Neural cell (in vitro differentiated cells): ENCODE measurements at regions not wholly inside any gene's neighbourhood (a gene's known extent, or its start where the extent isn't known, plus 50 kb on each side); places are given as distances from the start of the nearest gene placed in this dataset.

Experiments used
- H2AFZ ChIP-seq: fragments of 200-600, 300-800 bp; sonication (generic), shearing (Covaris generic); 2 replicates; pipeline ENCODE4 v1.6.0; 2014; ENCODE audit warnings: low read depth, mild to moderate bottlenecking, antibody characterized with exemption, low read length, moderate library complexity
- H3F3A ChIP-seq: fragments of 200-600 bp; shearing (Covaris generic); 2 replicates; pipeline ENCODE4 v1.6.1; 2016; ENCODE audit warnings: mild to moderate bottlenecking, moderate library complexity, mixed read lengths, antibody characterized with exemption, low read length; ENCODE audit not compliant: insufficient read depth, poor library complexity, severe bottlenecking
- H3K27ac ChIP-seq: fragments of 200-600, 300-800 bp; sonication (generic), shearing (Covaris generic); 2 replicates; pipeline ENCODE4 v1.5.1; 2014; ENCODE audit warnings: mild to moderate bottlenecking, low read length, moderate library complexity
- H3K27me3 ChIP-seq: fragments of 300-800, 200-600 bp; sonication (generic), shearing (Covaris generic); 2 replicates; pipeline ENCODE4 v1.6.0; 2014; ENCODE audit warnings: mild to moderate bottlenecking, low read depth, low read length, moderate library complexity; ENCODE audit not compliant: insufficient read depth
- H3K36me3 ChIP-seq: fragments of 300-800, 200-600 bp; sonication (generic), shearing (Covaris generic); 2 replicates; pipeline ENCODE4 v1.5.1; 2014; ENCODE audit warnings: mild to moderate bottlenecking, antibody characterized with exemption, low read length, moderate library complexity; ENCODE audit not compliant: insufficient read depth
- H3K4me2 ChIP-seq: fragments of 300-800, 200-600 bp; sonication (generic), shearing (Covaris generic); 2 replicates; pipeline ENCODE4 v1.6.0; 2014; ENCODE audit warnings: mild to moderate bottlenecking, low read length
- H3K4me3 ChIP-seq: fragments of 300-800, 200-600 bp; sonication (generic), shearing (Covaris generic); 2 replicates; pipeline ENCODE4 v1.5.1; 2014; ENCODE audit warnings: mild to moderate bottlenecking, low read length, moderate library complexity
- H3K79me2 ChIP-seq: fragments of 200-600 bp; shearing (Covaris generic); replicated peaks from 2 replicates; pipeline ENCODE4 v1.6.0; 2014; ENCODE audit warnings: mild to moderate bottlenecking, low read length, moderate library complexity; ENCODE audit not compliant: insufficient read depth
- H3K9ac ChIP-seq: fragments of 300-800, 200-600 bp; sonication (generic), shearing (Covaris generic); 2 replicates; pipeline ENCODE4 v1.6.1; 2016; ENCODE audit warnings: mild to moderate bottlenecking, low read length, mixed read lengths
- H3K9me2 ChIP-seq: fragments of 200-600 bp; shearing (Covaris generic); 2 replicates; pipeline ENCODE4 v1.6.1; 2016; ENCODE audit warnings: mild to moderate bottlenecking, low read length, mixed read lengths; ENCODE audit not compliant: insufficient read depth
- H3K9me3 ChIP-seq: fragments of 200-600, 300-800 bp; sonication (generic), shearing (Covaris generic); 2 replicates; pipeline ENCODE4 v1.6.1; 2016; ENCODE audit warnings: mild to moderate bottlenecking, mixed run types, low read length, moderate library complexity, mixed read lengths
- H4K20me1 ChIP-seq: fragments of 200-600 bp; shearing (Covaris generic); 2 replicates; pipeline ENCODE4 v1.6.1; 2016; ENCODE audit warnings: mild to moderate bottlenecking, mixed run types; ENCODE audit not compliant: insufficient read depth
- CTCF ChIP-seq: fragments of 450-650 bp; IDR thresholded peaks from 2 replicates; pipeline ENCODE4 v1.5.1; 2014; ENCODE audit warnings: antibody characterized with exemption, mild to moderate bottlenecking, moderate library complexity; ENCODE audit not compliant: poor library complexity, severe bottlenecking
- EP300 ChIP-seq: fragments of 450-650 bp; conservative IDR thresholded peaks from 2 replicates; pipeline ENCODE4 v1.6.1; 2014; ENCODE audit warnings: antibody characterized with exemption, mild to moderate bottlenecking, moderate library complexity; ENCODE audit not compliant: poor library complexity, severe bottlenecking
- EZH2 ChIP-seq: fragments of 200-600, 300-800 bp; shearing (Covaris generic), sonication (generic); IDR thresholded peaks from 2 replicates; pipeline ENCODE4 v1.6.1; 2014; ENCODE audit warnings: antibody characterized with exemption, low read length, borderline replicate concordance, mild to moderate bottlenecking; ENCODE audit not compliant: insufficient read depth, poor library complexity, severe bottlenecking
- MXI1 ChIP-seq: fragments of 450-650 bp; conservative IDR thresholded peaks from 2 replicates; pipeline ENCODE4 v1.6.1; 2014; ENCODE audit warnings: antibody characterized with exemption, mild to moderate bottlenecking; ENCODE audit not compliant: poor library complexity, severe bottlenecking
- POLR2AphosphoS5 ChIP-seq: IDR thresholded peaks from 2 replicates; pipeline ENCODE4 v1.6.1; 2012
- RAD21 ChIP-seq: fragments of 450-650 bp; conservative IDR thresholded peaks from 2 replicates; pipeline ENCODE4 v1.6.1; 2014; ENCODE audit warnings: antibody characterized with exemption, mild to moderate bottlenecking, moderate library complexity
- SMC3 ChIP-seq: fragments of 450-650 bp; conservative IDR thresholded peaks from 2 replicates; pipeline ENCODE4 v1.6.1; 2014; ENCODE audit warnings: antibody characterized with exemption, mild to moderate bottlenecking, moderate library complexity; ENCODE audit not compliant: poor library complexity
- TAF1 ChIP-seq: IDR thresholded peaks from 2 replicates; pipeline ENCODE4 v1.6.1; 2012; ENCODE audit warnings: low read depth
- TF ChIP-seq, protein P1 (sequence below): IDR thresholded peaks from 2 replicates; pipeline ENCODE4 v1.6.1; 2012; ENCODE audit warnings: borderline replicate concordance

DNA sequence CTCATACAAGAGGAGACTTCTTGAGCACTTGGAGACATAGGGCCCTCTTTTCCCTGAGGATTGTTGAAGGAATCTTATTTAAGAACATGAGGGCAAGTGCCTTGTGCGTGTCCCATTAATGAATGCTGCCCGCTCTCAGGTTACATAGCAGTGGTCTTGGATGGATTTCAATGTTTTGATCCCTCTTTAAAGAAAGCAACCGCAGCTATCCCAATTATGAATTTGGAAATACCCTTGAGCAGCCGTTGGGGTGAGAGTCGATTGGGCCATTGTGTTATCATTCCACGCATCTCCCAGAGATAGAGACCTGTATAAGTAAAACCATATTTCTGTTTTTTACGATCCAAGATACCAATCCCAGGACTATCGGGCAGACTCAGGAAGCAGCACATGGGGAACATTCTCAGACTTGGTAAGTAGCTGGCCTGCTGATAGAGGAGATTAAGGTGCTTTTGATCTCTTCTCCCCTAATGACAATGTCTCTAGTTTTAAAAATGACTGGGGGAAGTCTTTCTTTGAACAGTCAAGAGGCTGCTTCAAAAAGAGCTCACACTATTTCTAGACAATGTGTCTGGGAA lies 145.3 kb downstream of the MACROH2A1 start:
- Histone ChIP-seq H3K27me3 (no peaks in the 10 kb centered on the region), H3K27ac (no peak overlapping the region), H3K9me3 (no peaks in the 10 kb centered on the region), H3K9ac (no peak overlapping the region), H2AFZ (no peak overlapping the region), H3K36me3 (no peaks in the 10 kb centered on the region), H3K79me2 (no peaks in the 10 kb centered on the region), H4K20me1 (no peaks in the 10 kb centered on the region), H3K4me2 (no peak overlapping the region), H3F3A (no peaks in the 10 kb centered on the region), H3K9me2 (no peaks in the 10 kb centered on the region), H3K4me3 (no peak overlapping the region)
- TF ChIP-seq POLR2AphosphoS5: no peak
- TF ChIP-seq MXI1: no peak
- TF ChIP-seq, protein P1, sequence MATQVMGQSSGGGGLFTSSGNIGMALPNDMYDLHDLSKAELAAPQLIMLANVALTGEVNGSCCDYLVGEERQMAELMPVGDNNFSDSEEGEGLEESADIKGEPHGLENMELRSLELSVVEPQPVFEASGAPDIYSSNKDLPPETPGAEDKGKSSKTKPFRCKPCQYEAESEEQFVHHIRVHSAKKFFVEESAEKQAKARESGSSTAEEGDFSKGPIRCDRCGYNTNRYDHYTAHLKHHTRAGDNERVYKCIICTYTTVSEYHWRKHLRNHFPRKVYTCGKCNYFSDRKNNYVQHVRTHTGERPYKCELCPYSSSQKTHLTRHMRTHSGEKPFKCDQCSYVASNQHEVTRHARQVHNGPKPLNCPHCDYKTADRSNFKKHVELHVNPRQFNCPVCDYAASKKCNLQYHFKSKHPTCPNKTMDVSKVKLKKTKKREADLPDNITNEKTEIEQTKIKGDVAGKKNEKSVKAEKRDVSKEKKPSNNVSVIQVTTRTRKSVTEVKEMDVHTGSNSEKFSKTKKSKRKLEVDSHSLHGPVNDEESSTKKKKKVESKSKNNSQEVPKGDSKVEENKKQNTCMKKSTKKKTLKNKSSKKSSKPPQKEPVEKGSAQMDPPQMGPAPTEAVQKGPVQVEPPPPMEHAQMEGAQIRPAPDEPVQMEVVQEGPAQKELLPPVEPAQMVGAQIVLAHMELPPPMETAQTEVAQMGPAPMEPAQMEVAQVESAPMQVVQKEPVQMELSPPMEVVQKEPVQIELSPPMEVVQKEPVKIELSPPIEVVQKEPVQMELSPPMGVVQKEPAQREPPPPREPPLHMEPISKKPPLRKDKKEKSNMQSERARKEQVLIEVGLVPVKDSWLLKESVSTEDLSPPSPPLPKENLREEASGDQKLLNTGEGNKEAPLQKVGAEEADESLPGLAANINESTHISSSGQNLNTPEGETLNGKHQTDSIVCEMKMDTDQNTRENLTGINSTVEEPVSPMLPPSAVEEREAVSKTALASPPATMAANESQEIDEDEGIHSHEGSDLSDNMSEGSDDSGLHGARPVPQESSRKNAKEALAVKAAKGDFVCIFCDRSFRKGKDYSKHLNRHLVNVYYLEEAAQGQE: no peak
- no peak for TF ChIP-seq CTCF
- no peak for TF ChIP-seq RAD21

DNA sequence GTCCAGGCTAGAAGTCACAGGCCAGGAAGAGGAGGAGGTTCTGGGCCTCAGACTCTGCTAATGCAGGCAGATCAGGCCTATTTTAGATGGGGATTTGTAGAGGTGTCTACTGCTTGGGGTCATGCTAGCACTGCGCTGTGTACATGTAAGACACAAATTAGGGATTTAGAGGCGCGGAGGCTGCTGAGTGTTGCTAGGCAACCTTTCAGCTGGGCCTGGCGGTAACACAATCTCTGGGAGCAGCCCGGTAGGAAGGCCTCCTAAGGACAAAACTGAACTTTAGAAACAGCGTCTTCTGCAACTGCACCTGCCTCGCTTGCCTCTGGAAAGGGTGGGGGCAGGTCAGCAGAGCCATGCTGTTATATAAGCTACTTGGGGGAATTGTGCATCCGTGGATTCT lies 147.9 kb downstream of the MACROH2A1 start:
- Histone ChIP-seq H3K36me3 (no peaks in the 10 kb centered on the region), H3K27me3 (no peaks in the 10 kb centered on the region), H3K4me3 (no peak overlapping the region), H4K20me1 (no peaks in the 10 kb centered on the region), H3K4me2 (no peak overlapping the region), H3K79me2 (no peaks in the 10 kb centered on the region), H3F3A (no peaks in the 10 kb centered on the region), H3K27ac (no peak overlapping the region), H3K9me2 (no peaks in the 10 kb centered on the region), H3K9me3 (no peaks in the 10 kb centered on the region), H2AFZ (no peak overlapping the region), H3K9ac (no peak overlapping the region)
- TF ChIP-seq TAF1: no peak
- TF ChIP-seq, protein P1: no peak
- no peak for TF ChIP-seq EP300
- TF ChIP-seq MXI1: no peak
- no peak for TF ChIP-seq CTCF
- TF ChIP-seq POLR2AphosphoS5: no peak
- TF ChIP-seq SMC3: no peak
- no peak for TF ChIP-seq EZH2
- no peak for TF ChIP-seq RAD21
